Activated T-helper 2 cell treated with anti-CD3 and anti-CD28 coated beads, Interferon-gamma antibody, Interleukin-2, Interleukin-4, amounts not matched to agents 10 μg/mL and 5 μg/mL and 100 μg/mL, durations not matched to agents 14 hours and 24 hours and 36 hours (primary cell): ENCODE measurements at regions not wholly inside any gene's neighbourhood (a gene's known extent, or its start where the extent isn't known, plus 50 kb on each side); places are given as distances from the start of the nearest gene placed in this dataset.

Source experiments
- DNase-seq: peaks from one replicate; pipeline ENCODE4 v3.0.0; 2021; ENCODE audit warnings: low spot score
- H3K27ac Mint-ChIP-seq: one replicate; pipeline ENCODE4 v1.8.0; 2021; ENCODE audit warnings: mixed read lengths
- H3K27me3 Mint-ChIP-seq: one replicate; pipeline ENCODE4 v1.8.0; 2021; ENCODE audit warnings: low read depth, mixed read lengths
- H3K36me3 Mint-ChIP-seq: one replicate; pipeline ENCODE4 v1.8.0; 2021; ENCODE audit warnings: low read depth, mixed read lengths
- H3K4me1 Mint-ChIP-seq: one replicate; pipeline ENCODE4 v1.8.0; 2021; ENCODE audit warnings: low read depth, mixed read lengths
- H3K4me3 Mint-ChIP-seq: one replicate; pipeline ENCODE4 v1.8.0; 2021; ENCODE audit warnings: low read depth, mild to moderate bottlenecking, moderate library complexity, mixed read lengths
- H3K9me3 Mint-ChIP-seq: one replicate; pipeline ENCODE4 v1.8.0; 2021; ENCODE audit warnings: mixed read lengths
- intact Hi-C: fragments of 100-400 bp; cut with micrococcal nuclease; formaldehyde crosslinking; loops from one replicate; pipeline ENCODE4 v1.15.1; 2023

DNA sequence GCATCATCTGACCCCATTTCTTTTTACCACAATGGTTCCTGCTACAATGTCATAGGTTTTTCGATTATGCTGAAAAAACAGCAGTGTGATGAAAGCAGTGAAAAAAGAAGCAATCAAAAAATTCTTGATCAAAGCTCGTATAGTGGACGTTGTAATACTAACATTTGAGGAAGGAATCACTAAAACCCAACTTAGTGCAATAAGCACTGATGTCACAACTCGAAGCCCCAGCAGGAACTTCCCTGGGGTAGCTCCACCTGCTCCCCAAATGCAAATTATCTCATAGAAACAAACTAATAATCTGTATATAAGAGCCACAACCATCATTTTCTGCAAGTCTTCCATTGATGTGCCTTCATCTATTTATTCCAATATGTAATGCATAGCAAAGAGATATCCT is 285.6 kb upstream of the SGK1 start:
- no peaks in the 10 kb centered on the region for H3K27me3 Mint-ChIP-seq
- H3K27ac Mint-ChIP-seq: no peak overlapping the region
- H3K4me3 Mint-ChIP-seq: no peak overlapping the region
- H3K36me3 Mint-ChIP-seq: no peaks in the 10 kb centered on the region
- H3K9me3 Mint-ChIP-seq: peaks cover 12% of the 10 kb centered on the region
- intact Hi-C loops: no loop called here
- no peaks in the 10 kb centered on the region for H3K4me1 Mint-ChIP-seq
- no peak for DNase-seq

DNA sequence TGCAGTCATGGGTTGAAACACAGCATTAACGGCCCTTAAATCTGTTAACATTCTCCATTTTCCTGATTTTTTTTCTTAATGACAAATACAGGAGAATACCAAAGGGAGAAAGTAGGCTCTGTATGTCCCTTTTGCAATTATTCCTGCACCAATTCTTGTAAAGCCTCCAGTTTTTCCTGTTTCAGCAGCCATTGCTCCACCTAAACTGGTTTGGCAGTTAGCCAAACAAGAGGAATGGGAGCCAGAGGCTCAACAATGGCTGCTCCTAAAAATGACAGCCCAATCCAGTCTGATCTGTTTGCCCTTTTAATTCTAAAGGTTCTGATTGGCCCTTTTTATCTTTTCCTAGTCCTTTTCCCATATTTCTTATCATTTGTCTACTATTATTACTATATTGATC is 284.2 kb upstream of the SGK1 start:
- Mint-ChIP-seq H3K9me3 (peaks cover 12% of the 10 kb centered on the region), H3K27ac (no peak overlapping the region), H3K36me3 (no peaks in the 10 kb centered on the region), H3K27me3 (no peaks in the 10 kb centered on the region), H3K4me1 (no peaks in the 10 kb centered on the region), H3K4me3 (no peak overlapping the region)
- DNase-seq: no peak
- intact Hi-C loops: no loop called here

DNA sequence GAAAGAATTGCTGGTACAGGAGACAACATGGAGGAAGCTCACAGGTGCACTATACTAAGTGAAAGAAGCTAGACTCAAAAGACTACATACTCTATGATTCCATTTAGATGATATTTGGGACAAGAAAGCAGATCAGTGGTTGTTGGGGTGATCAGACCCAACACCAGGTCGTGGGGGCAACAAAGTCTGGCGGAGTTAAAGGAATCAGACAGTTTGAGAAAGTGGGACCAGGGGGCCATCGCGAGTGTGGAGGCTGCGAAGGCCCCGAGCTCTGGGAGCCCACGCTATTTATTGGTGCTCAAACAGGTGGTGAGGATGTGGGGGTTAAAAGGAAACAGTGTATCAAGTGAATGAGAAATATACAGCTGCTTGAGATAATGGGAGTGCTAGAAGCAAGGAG is 282.8 kb upstream of the SGK1 start:
- DNase-seq: no peak
- intact Hi-C loops: no loop called here
- no peaks in the 10 kb centered on the region for H3K4me1 Mint-ChIP-seq
- no peaks in the 10 kb centered on the region for H3K36me3 Mint-ChIP-seq
- peaks cover 12% of the 10 kb centered on the region for H3K9me3 Mint-ChIP-seq
- no peak overlapping the region for H3K4me3 Mint-ChIP-seq
- H3K27ac Mint-ChIP-seq: no peak overlapping the region
- no peaks in the 10 kb centered on the region for H3K27me3 Mint-ChIP-seq

DNA sequence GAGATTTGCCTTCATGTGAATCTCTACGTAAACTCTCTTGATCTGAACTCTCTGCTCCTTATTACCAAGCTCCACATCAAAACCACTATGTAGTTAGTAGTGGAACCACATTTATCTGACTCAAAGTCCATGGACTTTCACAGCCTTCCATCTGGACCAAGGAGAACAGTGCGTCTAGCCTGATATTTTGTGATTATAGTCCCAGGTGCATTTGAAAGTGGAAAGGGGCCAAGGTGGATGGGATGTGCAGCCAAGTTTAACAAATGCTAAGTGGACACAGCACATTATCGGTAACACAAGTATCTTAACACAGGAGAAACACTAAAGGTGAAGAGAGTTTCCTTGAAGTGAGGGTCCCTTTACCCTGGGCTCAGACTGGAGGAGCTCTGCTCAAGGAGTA is 281.2 kb upstream of the SGK1 start:
- no peak overlapping the region for H3K4me3 Mint-ChIP-seq
- H3K36me3 Mint-ChIP-seq: no peaks in the 10 kb centered on the region
- H3K9me3 Mint-ChIP-seq: peaks cover 12% of the 10 kb centered on the region
- no peak overlapping the region for H3K27ac Mint-ChIP-seq
- no peaks in the 10 kb centered on the region for H3K4me1 Mint-ChIP-seq
- no peaks in the 10 kb centered on the region for H3K27me3 Mint-ChIP-seq
- intact Hi-C loops: no loop called here
- DNase-seq: no peak

DNA sequence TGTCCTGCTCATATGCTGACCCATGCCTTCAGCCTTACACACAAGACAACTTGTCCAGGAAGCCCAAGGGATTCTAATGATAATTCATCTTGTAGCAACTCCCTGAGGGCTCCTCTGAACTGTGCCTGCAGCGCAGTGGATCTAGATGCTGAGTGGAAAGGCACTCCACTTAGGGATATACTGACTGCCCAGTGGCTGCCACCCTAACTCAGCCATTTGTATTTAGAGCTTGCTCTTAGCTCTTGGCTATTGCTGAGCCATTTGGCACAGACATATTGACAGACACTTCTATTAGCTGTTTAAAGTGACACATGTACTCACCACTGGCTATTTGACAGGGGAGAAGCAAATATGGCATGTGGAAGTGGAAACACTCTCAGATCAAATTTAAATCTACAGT is 278.3 kb upstream of the SGK1 start:
- no peaks in the 10 kb centered on the region for H3K36me3 Mint-ChIP-seq
- H3K4me1 Mint-ChIP-seq: no peaks in the 10 kb centered on the region
- intact Hi-C loops: no loop called here
- H3K4me3 Mint-ChIP-seq: no peak overlapping the region
- no peaks in the 10 kb centered on the region for H3K27me3 Mint-ChIP-seq
- no peak for DNase-seq
- no peak overlapping the region for H3K27ac Mint-ChIP-seq
- peaks cover 8% of the 10 kb centered on the region for H3K9me3 Mint-ChIP-seq

DNA sequence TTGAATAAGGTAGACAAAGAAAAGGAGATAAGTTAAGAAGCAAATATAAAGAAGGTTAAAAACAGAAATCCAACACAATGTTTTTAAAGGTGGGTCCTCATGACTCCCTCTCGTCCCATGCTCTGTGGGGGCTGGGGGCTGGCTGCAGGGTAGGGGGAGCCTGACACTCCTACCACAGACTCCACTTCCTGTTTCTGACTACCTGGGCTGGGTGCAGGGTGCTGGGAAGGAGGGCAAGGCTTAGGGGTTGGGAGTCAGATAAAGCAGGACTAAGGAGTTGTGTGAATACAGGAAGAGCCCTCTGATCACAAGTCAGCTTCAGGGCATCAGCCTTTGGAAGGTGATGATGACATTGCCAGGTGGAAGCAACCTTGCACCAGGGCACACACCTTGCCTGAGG is 277.0 kb upstream of the SGK1 start:
- Mint-ChIP-seq H3K27ac (no peak overlapping the region), H3K4me3 (no peak overlapping the region), H3K4me1 (no peaks in the 10 kb centered on the region), H3K27me3 (no peaks in the 10 kb centered on the region), H3K9me3 (no peaks in the 10 kb centered on the region), H3K36me3 (no peaks in the 10 kb centered on the region)
- DNase-seq: no peak
- intact Hi-C loops: no loop called here

DNA sequence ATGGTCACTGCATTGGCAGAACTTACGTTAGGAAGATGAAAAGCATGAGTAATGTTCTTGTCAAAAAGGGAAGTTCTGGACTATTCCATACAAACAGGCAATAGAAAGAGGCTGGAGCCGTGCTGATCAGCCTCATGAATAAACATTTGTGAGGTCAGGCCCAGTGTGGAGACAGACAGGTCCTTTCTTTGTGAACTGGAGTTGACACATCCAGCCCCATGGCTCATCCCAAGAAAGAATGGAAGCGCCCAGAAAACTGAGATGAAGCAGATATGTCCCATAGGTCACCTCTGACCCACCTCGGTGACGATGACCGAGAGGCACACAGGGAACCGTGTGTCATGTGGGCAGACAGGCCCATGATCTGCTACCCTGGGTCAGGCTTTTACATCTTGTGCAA is 276.0 kb upstream of the SGK1 start:
- no peak overlapping the region for H3K4me3 Mint-ChIP-seq
- no peak for DNase-seq
- intact Hi-C loops: no loop called here

DNA sequence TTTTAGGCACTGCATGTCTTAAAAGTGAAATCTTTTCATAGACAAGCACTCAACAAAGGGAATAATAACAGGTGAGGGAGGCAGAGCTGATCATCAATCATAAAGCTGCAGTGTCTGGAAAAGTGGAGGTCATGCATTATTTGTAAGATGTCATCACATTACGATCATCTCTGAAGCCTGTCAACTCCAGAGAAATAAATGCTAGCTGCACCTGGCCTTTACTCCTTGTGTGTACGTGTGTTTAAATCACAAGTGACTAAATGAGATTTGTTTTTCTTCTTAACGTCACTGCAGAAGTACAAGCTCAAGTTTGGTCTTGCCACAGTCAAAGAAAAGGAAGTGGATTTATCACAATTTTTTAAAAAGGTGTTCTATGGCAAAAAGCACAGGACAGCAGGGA is 275.5 kb upstream of the SGK1 start:
- no peaks in the 10 kb centered on the region for H3K27me3 Mint-ChIP-seq
- H3K4me1 Mint-ChIP-seq: no peaks in the 10 kb centered on the region
- intact Hi-C loops: no loop called here
- no peak overlapping the region for H3K27ac Mint-ChIP-seq
- no peak for DNase-seq
- no peak overlapping the region for H3K4me3 Mint-ChIP-seq
- H3K36me3 Mint-ChIP-seq: no peaks in the 10 kb centered on the region
- H3K9me3 Mint-ChIP-seq: no peaks in the 10 kb centered on the region

More for the DNA sequence above, 276.0 kb upstream of the SGK1 start:
- H3K9me3 Mint-ChIP-seq: no peaks in the 10 kb centered on the region
- no peak overlapping the region for H3K27ac Mint-ChIP-seq
- no peaks in the 10 kb centered on the region for H3K36me3 Mint-ChIP-seq
- no peaks in the 10 kb centered on the region for H3K27me3 Mint-ChIP-seq
- no peaks in the 10 kb centered on the region for H3K4me1 Mint-ChIP-seq

DNA sequence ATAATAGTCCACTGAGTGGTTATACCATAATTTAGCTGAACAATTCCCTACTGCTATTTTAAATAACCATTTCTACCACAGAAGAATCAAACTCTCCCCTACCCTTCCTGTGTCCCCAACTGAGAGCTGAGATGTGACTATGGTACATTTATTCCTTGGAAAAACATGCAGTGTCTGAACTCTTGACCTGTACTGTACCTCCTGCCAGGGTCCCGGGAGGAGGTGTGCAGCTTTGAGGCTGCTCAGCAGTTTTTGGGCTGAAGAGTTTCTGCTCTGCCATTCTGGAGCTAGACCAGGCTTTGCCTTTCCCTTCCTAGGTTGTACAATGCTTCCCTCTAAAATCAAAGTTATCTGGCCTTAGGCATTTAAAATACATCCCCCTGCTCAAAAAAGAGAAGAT is 275.1 kb upstream of the SGK1 start:
- Mint-ChIP-seq H3K27ac (no peak overlapping the region), H3K27me3 (no peaks in the 10 kb centered on the region), H3K4me3 (no peak overlapping the region), H3K4me1 (no peaks in the 10 kb centered on the region), H3K36me3 (no peaks in the 10 kb centered on the region), H3K9me3 (no peaks in the 10 kb centered on the region)
- DNase-seq: no peak
- intact Hi-C loops: no loop called here

DNA sequence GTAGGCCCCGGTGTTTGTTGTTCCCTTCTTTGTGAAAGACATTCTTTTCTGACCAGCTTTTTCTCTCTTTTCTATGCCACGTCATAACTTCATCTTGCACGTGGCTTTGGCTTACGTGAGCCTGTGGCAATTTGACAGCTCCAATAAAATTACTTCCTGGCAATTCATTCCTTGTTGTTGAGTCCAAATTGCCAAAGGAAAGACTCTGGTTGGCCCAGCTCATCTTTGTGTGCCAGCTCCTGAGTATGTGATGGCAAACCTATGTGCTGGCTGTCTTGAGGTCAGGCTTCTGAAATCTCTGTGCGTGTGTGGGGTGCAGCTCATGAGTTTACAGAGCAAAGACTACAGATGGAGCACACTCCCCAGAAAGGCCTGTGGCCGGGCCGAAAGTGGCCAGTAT is 272.5 kb upstream of the SGK1 start:
- Mint-ChIP-seq H3K27ac (no peak overlapping the region), H3K4me3 (no peak overlapping the region), H3K36me3 (no peaks in the 10 kb centered on the region), H3K9me3 (no peaks in the 10 kb centered on the region), H3K4me1 (no peaks in the 10 kb centered on the region), H3K27me3 (no peaks in the 10 kb centered on the region)
- no peak for DNase-seq
- intact Hi-C loops: no loop called here

DNA sequence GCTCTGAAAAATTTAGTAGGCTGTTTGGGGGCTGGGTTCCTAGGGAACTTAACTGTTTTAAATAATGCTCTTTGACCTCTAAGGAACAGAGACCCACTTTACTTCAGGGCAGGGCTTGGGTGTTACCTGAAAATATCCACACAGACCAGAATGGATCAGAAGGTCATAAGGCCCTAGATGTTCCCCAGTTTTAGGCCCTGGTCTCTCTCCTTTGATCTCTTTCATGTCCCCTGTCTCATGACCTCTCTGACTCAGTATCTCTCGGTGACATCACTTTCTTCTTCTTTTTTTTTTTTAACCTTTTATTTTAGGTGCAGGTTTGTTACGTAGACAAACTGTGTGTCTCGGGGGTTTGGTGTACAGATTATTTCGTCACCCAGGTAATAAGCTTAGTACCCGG is 272.1 kb upstream of the SGK1 start:
- Mint-ChIP-seq H3K9me3 (no peaks in the 10 kb centered on the region), H3K4me3 (no peak overlapping the region), H3K27me3 (no peaks in the 10 kb centered on the region), H3K27ac (no peak overlapping the region), H3K36me3 (no peaks in the 10 kb centered on the region), H3K4me1 (no peaks in the 10 kb centered on the region)
- intact Hi-C loops: no loop called here
- DNase-seq: no peak

DNA sequence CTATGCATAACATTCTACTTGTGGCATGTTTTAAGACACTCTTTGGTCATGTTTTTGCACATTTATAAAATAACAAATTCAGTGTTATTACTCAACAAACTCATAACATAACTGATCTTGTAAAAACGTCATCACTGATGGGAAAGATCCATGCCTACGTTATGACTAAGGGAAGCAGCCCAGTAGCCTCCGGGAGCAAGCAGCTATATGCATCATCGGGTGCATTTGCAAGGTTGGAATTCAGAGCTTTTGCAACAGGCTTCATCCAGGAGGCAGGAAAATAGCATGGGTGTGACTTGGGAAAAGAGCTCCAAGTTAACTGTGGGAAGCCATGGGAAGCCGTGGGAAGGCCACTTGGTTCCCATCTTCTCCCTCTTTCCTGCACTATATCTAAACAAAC is 271.6 kb upstream of the SGK1 start:
- Mint-ChIP-seq H3K36me3 (no peaks in the 10 kb centered on the region), H3K27ac (no peak overlapping the region), H3K27me3 (no peaks in the 10 kb centered on the region), H3K9me3 (no peaks in the 10 kb centered on the region), H3K4me3 (no peak overlapping the region), H3K4me1 (no peaks in the 10 kb centered on the region)
- intact Hi-C loops: no loop called here
- no peak for DNase-seq

DNA sequence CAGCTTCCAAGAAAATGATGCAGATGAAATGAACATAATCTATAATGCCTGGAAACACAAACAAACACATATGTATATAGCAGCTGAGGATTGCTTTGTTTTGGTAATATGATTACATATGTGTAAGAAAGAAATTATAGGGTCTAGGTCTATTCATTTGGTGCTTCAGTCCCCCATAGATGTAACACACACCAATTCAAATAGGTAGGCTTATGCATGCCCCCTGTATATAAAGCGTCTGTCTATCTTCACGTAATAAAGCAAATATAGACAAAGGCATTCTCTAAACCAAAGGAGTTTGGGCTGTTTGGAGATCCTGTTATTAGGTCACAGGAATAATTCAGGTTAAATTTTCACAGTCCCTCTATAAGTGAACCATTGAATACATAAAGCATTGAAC is 270.4 kb upstream of the SGK1 start:
- Mint-ChIP-seq H3K27me3 (no peaks in the 10 kb centered on the region), H3K9me3 (no peaks in the 10 kb centered on the region), H3K27ac (no peak overlapping the region), H3K4me1 (no peaks in the 10 kb centered on the region), H3K4me3 (no peak overlapping the region), H3K36me3 (no peaks in the 10 kb centered on the region)
- DNase-seq: no peak
- intact Hi-C loops: no loop called here

DNA sequence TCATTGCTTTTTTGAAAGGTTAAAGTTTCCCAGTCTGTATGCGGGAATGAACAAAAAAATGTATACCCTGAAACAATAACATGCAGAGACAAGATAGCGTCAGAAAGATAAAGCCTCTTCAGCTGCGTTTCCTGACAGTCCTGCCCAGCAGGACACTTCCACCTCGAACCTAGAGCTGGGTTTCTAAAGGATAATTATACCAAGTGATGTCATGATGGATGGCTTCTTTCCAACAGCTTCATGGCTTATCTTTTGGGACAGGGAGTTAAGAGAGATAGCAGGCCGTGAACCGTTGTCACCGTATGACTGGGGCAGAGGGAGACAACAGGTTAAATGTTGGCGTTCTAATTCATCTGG is 267.6 kb upstream of the SGK1 start:
- Mint-ChIP-seq H3K27me3 (no peaks in the 10 kb centered on the region), H3K27ac (no peak overlapping the region), H3K4me3 (no peak overlapping the region), H3K36me3 (no peaks in the 10 kb centered on the region), H3K4me1 (no peaks in the 10 kb centered on the region), H3K9me3 (no peaks in the 10 kb centered on the region)
- intact Hi-C loops: no loop called here
- DNase-seq: no peak
